Body of pancreas (tissue), 4 donors: ENCODE measurements at regions not wholly inside any gene's neighbourhood (a gene's known extent, or its start where the extent isn't known, plus 50 kb on each side); places are given as distances from the start of the nearest gene placed in this dataset.

Experiments
- CTCF ChIP-seq, 7 experiments: fragments of 450-650 bp in 4 of 7; fragments of 200-600 bp in 3 of 7; sonication (generic) in 3 of 7; IDR thresholded peaks; one replicate each; pipeline ENCODE4 v1.5.1; 2016 to 2019; ENCODE audit warnings: antibody characterized with exemption in 7 of 7
- POLR2A ChIP-seq, 3 donors: fragments of 450-650 bp; IDR thresholded peaks; one replicate each; pipeline ENCODE4 v1.6.1; 2016; ENCODE audit warnings: antibody characterized with exemption in 3 of 3, mild to moderate bottlenecking in 2 of 3

- TF ChIP-seq CTCF (IDR thresholded peaks at IDR 0.05), result no peak
- TF ChIP-seq POLR2A (IDR thresholded peaks at IDR 0.05), result no peak
Measured at GRCh38 chr9:13503599-13503998, 224.1 kb upstream of the MPDZ start.
